KMS-11 (cell line): ENCODE measurements at regions not wholly inside any gene's neighbourhood (a gene's known extent, or its start where the extent isn't known, plus 50 kb on each side); places are given as distances from the start of the nearest gene placed in this dataset.

ENCODE experiments used
- H2AFZ ChIP-seq: fragments of 200-600 bp; sonication (generic); 2 replicates; pipeline ENCODE4 v1.6.1; 2016; ENCODE audit warnings: antibody characterized with exemption, mixed run types, low read depth
- H3K27ac ChIP-seq: fragments of 200-600 bp; sonication (generic); 2 replicates; pipeline ENCODE4 v1.6.1; 2016; ENCODE audit warnings: mild to moderate bottlenecking, mixed run types
- H3K27me3 ChIP-seq: fragments of 200-600 bp; sonication (generic); 2 replicates; pipeline ENCODE4 v1.6.1; 2017; ENCODE audit warnings: mild to moderate bottlenecking, low read depth, mixed run types, moderate library complexity; ENCODE audit not compliant: insufficient read depth
- H3K36me3 ChIP-seq: fragments of 200-600 bp; sonication (generic); 2 replicates; pipeline ENCODE4 v1.6.1; 2017; ENCODE audit warnings: mild to moderate bottlenecking, mixed run types; ENCODE audit not compliant: insufficient read depth
- H3K4me1 ChIP-seq: fragments of 200-600 bp; sonication (generic); 2 replicates; pipeline ENCODE4 v1.6.1; 2016; ENCODE audit warnings: mild to moderate bottlenecking, low read depth, mixed run types; ENCODE audit not compliant: poor library complexity, severe bottlenecking
- H3K4me2 ChIP-seq: fragments of 200-600 bp; sonication (generic); 2 replicates; pipeline ENCODE4 v1.7.0; 2016; ENCODE audit warnings: mild to moderate bottlenecking, mixed run types
- H3K4me3 ChIP-seq: fragments of 200-600 bp; sonication (generic); IDR thresholded peaks from 2 replicates; pipeline ENCODE4 v1.6.1; 2017; ENCODE audit warnings: low read depth, low read length, mixed read lengths; ENCODE audit not compliant: insufficient read depth
- H3K79me2 ChIP-seq: fragments of 200-600 bp; sonication (generic); 2 replicates; pipeline ENCODE4 v1.6.1; 2016; ENCODE audit warnings: low read depth, mixed run types; ENCODE audit not compliant: insufficient read depth
- H3K9ac ChIP-seq: fragments of 200-600 bp; sonication (generic); 2 replicates; pipeline ENCODE4 v1.6.1; 2016; ENCODE audit warnings: mild to moderate bottlenecking, mixed run types
- H4K20me1 ChIP-seq: fragments of 200-600 bp; sonication (generic); 2 replicates; pipeline ENCODE4 v1.6.1; 2016; ENCODE audit warnings: mild to moderate bottlenecking, mixed run types; ENCODE audit not compliant: insufficient read depth
- CTCF ChIP-seq: fragments of 200-600 bp; sonication (generic); conservative IDR thresholded peaks from 2 replicates; pipeline ENCODE4 v1.6.1; 2017; ENCODE audit warnings: low read depth, mild to moderate bottlenecking, antibody characterized with exemption, low read length, moderate library complexity, mixed read lengths

- no peak overlapping the region for H3K4me2 ChIP-seq
- H3K79me2 ChIP-seq = no peaks in the 10 kb centered on the region
- TF ChIP-seq CTCF = no peak
These were observed 125.5 kb upstream of the KCNJ16 start for GRCh38 chr17:69949496-69949895.

GRCh38 chr17:69949973-69950695, 124.9 kb upstream of the KCNJ16 start:
- Histone ChIP-seq H3K4me2 (no peak overlapping the region), H3K4me1 (no peaks in the 10 kb centered on the region), H2AFZ (no peak overlapping the region), H3K36me3 (no peaks in the 10 kb centered on the region), H4K20me1 (no peaks in the 10 kb centered on the region), H3K27ac (no peak overlapping the region), H3K79me2 (no peaks in the 10 kb centered on the region), H3K4me3 (no peak overlapping the region), H3K9ac (no peak overlapping the region), H3K27me3 (no peaks in the 10 kb centered on the region)
- TF ChIP-seq CTCF = no peak

More at GRCh38 chr17:69949496-69949895, 125.5 kb upstream of the KCNJ16 start:
- Histone ChIP-seq H2AFZ (no peak overlapping the region), H3K36me3 (no peaks in the 10 kb centered on the region), H3K4me1 (no peaks in the 10 kb centered on the region), H3K27me3 (no peaks in the 10 kb centered on the region), H3K27ac (no peak overlapping the region), H3K9ac (no peak overlapping the region), H3K4me3 (no peak overlapping the region), H4K20me1 (no peaks in the 10 kb centered on the region)

GRCh38 chr17:69950701-69951418, 124.2 kb upstream of the KCNJ16 start:
- H3K9ac ChIP-seq = no peak overlapping the region
- no peaks in the 10 kb centered on the region for H3K36me3 ChIP-seq
- no peak overlapping the region for H3K4me3 ChIP-seq
- H3K4me2 ChIP-seq = no peak overlapping the region
- no peaks in the 10 kb centered on the region for H3K4me1 ChIP-seq
- no peak overlapping the region for H2AFZ ChIP-seq
- no peaks in the 10 kb centered on the region for H3K27me3 ChIP-seq
- no peak for TF ChIP-seq CTCF
- no peak overlapping the region for H3K27ac ChIP-seq
- H3K79me2 ChIP-seq = no peaks in the 10 kb centered on the region
- H4K20me1 ChIP-seq = no peaks in the 10 kb centered on the region

- Histone ChIP-seq H3K36me3 (no peaks in the 10 kb centered on the region), H2AFZ (no peak overlapping the region), H3K27ac (no peak overlapping the region), H3K4me2 (no peak overlapping the region), H3K79me2 (no peaks in the 10 kb centered on the region), H3K27me3 (no peaks in the 10 kb centered on the region), H3K4me1 (no peaks in the 10 kb centered on the region), H3K4me3 (no peak overlapping the region), H3K9ac (no peak overlapping the region), H4K20me1 (no peaks in the 10 kb centered on the region)
- TF ChIP-seq CTCF = no peak
These were observed 120.6 kb upstream of the KCNJ16 start for GRCh38 chr17:69954241-69954925.
